GM21737 (cell line): ENCODE measurements at regions not wholly inside any gene's neighbourhood (a gene's known extent, or its start where the extent isn't known, plus 50 kb on each side); places are given as distances from the start of the nearest gene placed in this dataset.

Experiments used
- ATAC-seq: cut with Tn5 transposase; IDR thresholded peaks from one replicate; pipeline ENCODE4 v1.9.1; 2021; ENCODE audit warnings: mild to moderate bottlenecking, moderate library complexity; ENCODE audit not compliant: unreplicated experiment

DNA sequence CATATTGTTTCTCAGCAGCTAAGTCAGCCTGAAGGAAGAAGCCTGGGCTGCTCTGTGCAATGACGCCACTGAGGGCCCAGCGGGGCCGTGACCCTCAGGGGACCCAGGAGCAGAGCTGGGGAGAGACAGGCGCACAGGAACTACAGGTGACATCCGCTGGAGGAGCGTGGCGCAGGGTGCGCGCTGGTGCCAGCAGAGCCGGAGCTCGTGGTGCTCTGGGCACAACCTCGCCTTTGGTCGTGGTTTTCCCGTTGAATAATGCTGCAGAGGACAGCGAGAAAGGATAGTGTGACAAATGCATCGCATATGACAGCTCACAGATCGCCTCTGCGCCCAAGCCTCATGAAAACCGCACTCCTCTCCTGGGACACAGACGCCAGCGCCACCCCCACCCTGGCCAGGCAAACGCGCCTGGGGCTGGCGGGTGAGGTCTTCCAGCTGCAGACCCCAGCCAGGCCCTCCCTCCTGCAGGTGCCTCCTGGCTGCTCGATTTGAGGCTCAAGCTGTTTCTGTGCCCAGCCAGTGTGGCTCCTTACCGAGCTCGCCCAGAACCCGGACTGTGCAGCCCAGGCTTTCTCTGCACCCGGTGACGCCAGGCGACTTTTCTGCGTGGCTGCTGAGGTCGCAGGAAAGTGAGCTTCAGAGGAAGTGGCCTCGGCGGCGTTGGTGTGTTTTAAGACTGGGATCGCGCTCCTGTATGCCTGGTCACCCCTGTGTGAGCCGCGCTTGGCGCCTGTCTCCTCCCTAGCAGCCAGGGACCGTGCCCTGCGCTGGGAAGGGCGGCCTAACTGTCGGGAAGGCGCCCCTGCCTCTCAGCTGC, 583.1 kb upstream of the HS6ST1 start:
- ATAC-seq, result no peak

DNA sequence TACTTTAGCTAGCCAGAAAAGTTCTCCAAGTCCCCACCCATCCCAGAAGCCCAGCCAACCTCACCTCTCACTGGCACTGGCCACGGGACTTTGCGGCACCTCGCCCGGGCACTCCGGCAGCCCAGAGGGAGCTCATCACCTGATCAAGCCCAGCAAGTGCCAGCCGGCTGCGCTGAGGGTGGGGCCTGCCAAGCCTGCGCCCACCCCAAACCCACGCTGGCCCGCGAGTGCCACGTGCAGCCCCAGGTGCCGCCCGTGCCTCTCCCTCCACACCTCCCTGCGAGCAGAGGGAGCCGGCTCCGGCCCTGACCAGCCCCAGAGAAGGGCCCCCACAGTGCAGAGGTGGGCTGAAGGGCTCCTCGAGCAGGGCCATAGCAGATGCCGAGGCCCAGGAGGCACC, 585.0 kb upstream of the HS6ST1 start:
- no peak for ATAC-seq

DNA sequence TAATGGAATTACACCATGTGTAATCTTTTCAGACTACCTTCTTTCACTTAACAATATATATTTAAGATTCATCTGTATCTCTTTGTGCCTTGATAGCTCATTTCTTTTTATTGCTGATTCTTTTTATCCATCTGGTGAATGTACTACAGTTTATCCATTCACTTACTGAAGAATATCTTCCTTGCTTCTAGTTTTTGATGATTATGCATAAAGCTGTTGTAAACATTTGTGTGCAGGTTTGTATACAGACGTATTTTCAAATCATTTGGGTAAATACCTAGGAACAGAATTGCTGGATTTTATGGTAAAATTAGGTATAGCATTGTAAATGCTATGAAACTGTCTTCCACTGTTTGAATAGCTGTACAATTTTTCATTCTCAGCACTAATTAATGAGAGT, 592.6 kb upstream of the HS6ST1 start:
- ATAC-seq, result no peak

DNA sequence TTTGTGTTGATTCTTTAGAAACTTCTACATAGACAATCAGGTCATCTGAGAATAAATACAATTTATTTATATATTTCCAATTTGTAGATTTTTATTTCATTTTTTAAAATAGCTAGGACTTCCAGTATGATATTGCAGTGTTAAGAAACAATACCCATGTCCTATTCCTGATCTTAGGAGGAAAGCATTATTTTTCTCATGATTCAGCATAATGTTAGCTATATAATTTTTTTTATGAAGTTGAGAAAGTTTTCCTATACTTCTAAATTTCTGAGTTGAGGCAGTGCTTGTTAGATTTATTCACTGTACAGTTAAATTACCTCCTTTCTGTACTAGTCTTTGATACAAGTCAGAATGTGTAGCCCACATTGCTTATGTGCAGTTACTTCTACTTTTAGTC, 595.7 kb upstream of the HS6ST1 start:
- no peak for ATAC-seq

DNA sequence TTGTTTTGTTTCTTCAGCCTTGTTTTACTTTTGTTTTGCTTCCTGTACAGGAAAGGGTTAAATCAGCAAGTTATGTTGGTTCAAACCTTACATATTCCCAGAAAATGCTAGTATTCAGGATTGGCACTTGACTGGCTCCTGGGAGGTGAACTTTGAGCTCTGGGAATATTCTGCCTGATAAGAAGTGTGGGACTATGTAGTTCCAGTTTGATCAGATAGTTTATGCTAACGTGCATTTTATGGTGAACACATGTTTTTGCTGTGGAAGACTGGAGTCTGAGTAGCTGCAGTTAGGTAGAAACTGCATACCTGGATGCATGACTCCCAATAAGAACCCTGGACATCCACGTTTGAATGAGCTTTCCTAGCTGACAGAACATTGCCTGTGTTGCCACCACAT, 603.1 kb upstream of the HS6ST1 start:
- no peak for ATAC-seq

DNA sequence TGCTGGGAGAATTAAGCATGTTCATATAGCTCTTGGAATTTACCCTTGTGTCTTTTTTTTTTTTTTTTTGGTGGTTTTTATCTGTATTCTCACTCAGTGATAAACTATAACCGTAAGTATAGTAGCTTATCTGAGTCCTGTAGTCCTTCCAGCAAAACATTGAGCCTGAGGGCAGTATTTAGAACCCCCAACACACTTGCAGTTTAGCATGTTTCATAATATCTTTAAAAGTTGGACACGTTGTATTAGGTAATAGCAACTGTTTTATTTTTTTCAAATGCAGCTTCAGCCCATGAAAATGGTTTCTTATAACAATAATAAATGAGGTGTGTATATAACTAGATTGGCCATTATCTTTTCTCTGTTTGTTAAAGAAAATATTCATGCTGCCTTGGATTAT, 603.5 kb upstream of the HS6ST1 start:
- no peak for ATAC-seq

DNA sequence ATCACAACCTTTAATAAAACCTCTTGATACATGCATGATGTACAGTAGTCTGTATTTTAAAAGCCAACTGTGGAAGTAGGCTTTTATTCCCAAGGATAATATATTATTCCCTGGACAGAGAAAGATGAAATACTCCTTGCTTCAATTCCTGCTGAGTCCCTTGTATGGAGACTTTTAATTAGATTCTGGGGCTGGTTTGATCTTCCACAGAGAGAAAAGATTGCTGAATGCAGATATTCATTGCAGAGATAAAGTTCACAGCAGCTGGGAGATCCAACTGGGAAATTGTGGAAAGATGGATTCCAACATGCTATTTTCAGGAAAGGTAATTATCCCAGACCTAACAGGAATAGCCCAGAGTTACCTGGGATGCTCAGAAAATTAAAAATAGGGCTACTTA, 607.0 kb upstream of the HS6ST1 start:
- no peak for ATAC-seq

DNA sequence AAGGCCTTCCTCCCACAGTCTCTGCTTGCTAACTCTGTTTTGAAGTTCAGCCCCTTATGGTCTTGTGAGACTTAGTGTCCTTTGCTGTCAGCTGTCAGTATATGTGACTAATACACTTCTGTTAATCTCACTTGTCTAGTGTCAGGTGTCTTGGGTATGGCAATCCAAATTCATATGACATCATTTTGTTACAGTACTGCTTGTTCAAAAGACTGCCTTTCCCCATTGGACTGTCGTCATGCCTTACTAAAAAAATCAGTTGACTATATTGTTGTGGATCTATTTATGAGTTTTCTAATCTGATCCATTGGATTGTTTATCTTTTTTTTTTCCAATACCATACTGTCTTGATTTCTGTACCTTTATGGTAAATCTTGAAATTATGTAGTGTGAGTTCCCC, 611.4 kb upstream of the HS6ST1 start:
- ATAC-seq, result no peak

DNA sequence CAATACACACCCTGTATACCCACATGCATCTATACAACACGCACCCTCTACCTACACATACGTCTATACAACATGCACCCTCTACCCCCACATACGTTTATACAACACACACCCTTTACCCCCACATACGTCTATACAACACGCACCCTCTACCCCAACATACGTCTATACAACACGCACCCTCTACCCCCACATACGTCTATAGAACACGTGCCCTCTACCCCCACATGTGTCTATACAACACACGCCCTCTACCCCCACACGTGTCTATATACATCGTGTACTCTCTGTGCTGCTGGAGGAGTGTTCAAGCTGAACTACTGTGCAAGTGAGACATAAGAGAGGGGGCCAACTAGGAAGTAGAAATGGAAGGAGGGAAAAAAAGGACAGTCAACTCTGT, 621.7 kb upstream of the HS6ST1 start:
- no peak for ATAC-seq

DNA sequence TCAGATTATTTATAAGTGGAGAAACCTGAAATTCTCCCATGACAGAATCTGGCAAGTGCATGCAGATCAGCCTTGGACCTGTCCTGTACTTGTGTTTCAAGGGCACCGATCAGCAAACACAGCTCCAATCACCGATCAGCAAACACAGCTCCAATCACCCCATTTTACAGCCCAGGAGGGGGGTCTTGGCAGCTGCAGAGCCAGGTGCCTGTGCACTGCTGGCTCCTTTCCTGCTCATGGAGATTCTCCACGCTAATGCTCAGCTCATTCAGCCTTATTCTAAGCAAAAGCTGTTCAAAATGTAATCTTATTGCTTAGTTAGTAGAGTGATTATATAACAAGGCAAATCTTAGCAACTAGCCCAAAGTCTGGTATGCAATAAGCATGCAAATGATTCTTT, 623.1 kb upstream of the HS6ST1 start:
- no peak for ATAC-seq

DNA sequence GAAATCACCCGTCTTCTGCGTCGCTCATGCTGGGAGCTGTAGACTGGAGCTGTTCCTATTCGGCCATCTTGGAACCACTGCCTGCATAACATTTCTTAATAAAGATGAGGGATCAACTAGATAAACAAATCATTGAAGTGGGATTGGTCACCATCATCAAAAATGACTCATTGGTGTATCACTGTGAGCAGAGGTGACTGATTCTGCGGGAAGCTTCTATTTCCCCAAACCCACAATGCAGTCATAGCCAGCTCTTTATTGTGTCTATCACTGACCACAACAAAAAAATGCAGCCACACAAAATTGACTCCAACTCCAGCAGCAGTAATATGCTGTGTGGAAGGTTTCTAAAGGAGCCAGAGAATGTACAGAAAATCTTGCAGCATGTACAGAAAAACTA, 630.7 kb upstream of the HS6ST1 start:
- no peak for ATAC-seq

DNA sequence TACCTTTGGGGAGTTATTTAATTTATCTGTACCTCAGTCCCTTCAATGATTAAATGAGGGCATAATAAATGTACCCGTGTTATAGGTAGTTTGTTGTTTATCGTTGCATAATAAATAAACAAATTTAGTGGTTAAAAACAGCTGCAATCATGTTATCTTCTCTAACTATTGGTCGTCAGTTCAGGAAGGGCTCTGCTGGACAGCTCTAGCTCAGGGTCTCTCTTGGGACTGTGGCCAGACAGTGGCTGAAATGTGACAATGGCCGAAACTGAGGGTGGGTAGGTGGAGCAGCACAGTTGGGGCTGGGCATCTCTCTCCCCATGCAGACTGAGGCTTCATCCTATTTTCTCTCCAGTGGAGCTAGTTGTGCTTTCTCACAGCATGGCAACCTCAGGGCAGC, 632.1 kb upstream of the HS6ST1 start:
- ATAC-seq, result no peak

DNA sequence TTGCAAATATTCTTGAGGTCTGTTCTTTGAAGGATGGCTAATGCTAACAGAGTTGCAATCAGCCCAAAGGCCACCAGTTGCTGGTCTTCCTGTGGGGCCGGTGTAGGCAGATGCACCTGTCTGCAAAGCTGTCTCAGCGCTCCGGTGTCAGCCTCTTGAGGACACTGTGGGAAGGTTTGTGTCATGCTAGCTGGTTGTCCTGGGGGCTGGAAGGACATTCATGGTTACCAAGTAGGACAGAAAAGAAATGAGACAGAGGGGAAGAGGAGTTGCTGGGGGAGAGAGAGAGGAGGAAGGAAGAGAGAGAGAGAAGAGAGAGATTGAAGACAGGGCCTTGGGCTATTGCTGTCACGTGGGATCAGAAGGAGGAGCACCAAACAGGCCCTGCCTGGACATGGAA, 639.6 kb upstream of the HS6ST1 start:
- no peak for ATAC-seq

DNA sequence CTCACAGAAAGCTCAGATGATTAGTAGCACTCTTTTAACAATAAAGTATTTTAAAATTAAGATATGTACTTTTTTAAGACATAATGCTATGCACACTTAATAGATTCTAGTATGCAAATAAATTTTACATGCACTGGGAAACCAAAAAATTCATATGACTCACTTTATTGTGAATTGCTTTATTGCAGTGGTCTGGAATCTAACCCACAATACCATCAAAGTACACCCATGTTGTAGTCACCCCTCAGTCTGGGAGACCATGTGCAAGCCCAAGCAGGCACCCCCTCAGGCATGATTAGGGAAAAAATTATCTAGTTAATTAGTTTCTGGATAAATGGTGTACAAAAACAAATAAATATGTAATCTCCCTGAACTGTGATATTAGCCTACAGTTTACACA, 649.0 kb upstream of the HS6ST1 start:
- ATAC-seq, result no peak

DNA sequence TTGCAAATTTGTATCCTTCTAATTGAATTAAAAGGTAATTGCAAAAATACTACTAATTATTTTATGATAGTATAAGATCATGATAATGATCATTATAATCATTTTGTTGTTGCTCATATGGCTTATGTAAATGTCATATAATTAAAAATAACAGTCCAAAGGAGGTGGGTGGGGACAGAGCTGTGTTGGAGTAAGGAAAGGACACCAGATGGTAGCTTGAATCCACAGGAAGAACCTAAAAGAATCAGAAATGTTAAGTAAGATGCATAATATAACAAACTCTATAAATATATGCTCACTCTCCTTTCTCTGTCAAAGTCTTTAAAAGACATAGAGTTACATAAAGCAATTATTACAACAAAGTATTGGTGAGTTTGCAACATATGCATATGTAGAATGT, 650.7 kb upstream of the HS6ST1 start:
- ATAC-seq, result no peak

DNA sequence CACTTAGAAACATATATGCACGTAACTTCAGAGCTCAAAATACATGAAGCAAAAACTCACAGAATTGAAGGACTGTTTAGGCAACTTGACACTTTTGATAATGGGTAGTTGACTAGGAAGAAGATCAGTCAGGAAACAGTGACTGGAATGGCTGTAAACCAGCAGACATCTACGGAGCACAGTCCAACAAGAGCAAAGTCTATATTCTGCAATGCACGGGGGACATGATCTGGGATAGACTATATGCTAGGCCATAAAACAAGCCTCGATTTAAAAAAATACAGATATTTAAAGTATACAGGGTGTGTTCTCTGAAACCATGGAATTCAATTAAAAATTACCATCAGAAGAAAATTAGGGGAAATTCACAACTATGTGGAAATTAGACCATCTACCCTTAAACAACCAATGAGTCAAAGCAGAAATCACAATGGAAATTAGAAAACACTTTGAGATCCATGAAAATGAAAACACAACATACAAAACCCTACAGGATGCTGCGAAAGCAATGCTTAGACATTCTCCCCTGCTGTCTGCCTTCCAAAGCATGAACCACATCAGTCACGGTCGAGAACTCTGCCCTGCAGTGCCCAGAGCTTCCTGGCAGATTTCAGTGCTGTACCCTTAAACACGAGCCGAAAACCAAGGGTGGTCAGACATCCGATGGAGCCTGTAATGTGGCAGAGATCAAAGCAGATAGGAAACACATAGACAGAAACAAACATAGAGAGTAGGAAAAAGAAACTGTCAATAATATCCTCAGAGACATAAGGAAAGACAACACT, 651.9 kb upstream of the HS6ST1 start:
- no peak for ATAC-seq

DNA sequence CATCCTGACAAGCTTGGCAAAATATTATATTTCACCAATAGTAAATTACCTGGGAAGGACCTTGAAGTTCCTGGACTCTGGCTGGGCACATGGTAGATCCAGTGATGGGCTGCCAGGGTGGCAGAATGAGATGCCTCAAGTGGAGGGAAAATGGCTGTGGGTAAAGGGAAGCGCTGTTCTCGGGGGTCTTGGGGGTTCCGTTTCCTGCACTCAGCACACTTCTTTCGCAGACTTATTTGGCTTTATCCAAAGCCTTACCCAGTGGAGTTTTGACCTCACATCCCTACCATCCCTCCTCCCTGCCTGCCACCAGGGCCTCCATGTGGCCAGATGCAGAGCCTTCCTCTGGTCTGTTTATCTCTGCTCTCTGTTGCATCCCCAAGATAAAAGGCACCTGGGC, 654.9 kb upstream of the HS6ST1 start:
- no peak for ATAC-seq

DNA sequence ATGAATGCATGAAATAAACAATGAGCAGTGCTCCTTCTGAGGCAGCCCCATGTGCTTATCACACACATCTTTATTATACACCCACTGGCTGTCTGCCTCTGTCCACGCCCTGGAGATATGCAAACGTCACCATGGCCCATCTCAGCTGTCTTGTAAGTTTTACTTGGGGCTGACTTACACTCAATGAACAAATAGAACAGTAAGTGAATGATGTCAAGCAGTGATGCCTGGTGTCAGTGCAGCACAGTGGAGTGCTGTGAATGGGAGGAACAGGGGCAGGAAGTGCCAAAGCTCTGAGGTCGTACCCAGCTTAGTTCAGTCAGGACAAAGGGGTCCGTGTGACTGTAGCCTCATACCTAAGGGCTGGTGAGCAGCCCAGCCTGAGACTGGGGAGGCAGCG, 659.5 kb upstream of the HS6ST1 start:
- no peak for ATAC-seq

DNA sequence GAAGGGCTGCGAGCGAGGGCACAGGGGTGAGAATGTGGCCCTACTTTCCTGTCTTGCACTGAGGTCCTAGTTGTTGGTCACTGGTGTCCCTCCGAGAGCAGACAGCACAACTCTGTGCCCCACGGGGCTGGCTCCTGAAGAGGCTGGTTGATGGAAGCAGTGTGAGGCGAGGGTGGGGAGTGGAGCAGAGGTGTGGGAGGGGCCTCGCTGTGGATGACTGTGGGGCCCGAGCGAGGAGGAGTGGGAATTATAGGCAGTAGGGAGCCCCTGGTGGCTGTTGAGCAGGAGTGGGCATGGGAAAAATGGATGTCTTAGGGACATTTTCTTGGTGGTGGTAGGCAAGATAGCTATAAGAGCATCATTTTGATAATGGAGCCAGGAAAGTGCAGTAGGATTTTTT, 660.5 kb upstream of the HS6ST1 start:
- ATAC-seq, result no peak

DNA sequence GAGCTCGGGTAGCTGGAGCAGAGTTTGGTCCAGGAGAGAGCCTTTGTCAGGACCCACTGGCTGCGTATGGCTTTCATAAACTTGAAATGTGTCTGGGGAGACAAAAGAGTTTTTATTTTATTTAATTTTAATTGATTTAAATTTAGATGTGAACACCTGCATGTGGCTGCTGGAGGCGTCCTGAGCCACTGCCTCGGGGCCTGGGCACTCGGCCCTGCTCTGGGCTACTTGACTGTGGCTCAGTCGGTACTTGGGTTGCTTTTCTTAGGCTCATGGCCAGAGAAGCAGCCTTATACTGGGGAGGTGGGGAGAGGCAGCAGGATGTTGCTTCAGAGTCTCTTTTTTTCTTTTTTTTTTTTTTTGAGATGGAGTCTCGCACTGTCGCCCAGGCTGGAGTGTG, 661.8 kb upstream of the HS6ST1 start:
- ATAC-seq, result no peak

DNA sequence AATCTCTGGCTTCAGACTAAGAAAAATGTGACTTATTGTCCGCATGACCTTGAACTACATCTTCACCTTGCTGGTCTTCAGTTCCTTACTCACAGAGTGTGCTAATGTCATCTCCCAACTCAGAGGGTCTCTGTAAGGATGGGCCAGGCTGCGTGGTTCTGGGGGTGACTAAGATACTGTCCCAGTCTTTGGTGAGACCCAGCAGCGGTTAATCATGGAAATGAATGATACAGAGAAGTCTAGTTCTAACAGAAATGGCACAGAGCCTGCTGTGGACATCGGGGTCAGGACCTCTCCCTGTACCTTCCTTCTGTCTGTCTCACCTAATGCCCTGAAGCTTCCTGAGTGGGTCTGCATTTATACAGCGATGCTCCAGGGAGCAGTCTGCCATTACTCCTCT, 662.7 kb upstream of the HS6ST1 start:
- ATAC-seq, result no peak

DNA sequence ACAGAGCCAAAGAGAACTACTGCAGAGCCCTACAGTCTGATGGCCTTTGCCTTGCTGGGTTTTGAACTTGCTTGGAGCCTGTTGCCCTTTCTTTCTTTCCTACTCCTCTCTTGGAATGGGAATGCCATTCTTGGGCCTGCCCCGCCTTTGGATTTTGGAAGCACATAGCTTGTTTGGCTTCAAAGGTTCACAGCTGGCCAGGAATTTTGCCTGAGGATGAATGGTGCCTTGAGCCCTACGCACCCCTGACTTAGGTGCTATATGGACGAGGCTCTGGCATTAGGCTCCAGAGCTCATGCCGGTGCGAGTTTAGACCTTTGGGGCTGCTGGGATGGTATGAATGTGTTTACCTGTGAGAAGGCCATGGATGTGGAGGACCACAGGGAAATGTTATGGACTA, 663.3 kb upstream of the HS6ST1 start:
- ATAC-seq, result no peak

DNA sequence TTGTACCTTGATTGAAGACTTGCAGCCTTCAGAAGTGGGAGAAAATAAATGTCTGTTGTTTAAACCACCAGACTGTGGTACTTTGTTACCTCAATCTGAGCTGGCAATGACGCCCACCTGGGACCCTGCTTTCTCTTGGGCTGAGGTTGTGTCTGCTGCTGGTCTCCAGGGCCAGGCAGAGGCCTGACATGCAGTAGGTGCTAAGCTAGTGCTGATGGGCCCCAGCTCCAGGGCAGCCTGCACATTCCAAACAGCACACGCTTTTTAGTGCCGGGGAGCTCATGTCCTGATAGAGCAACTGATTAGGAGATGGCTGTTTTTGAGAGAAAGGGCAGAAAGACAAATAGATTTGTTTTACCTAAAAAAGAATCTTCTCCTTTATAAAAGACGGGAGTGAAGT, 664.0 kb upstream of the HS6ST1 start:
- ATAC-seq, result no peak
